KOPT-K1 (cell line): ENCODE measurements at regions not wholly inside any gene's neighbourhood (a gene's known extent, or its start where the extent isn't known, plus 50 kb on each side); places are given as distances from the start of the nearest gene placed in this dataset.

Source experiments
- H3K27ac ChIP-seq: fragments of 200-600 bp; sonication (generic); 2 replicates; pipeline ENCODE4 v1.5.1; 2016; ENCODE audit warnings: antibody characterized with exemption, mild to moderate bottlenecking, low read depth, low read length; ENCODE audit not compliant: poor library complexity, severe bottlenecking
- H3K36me3 ChIP-seq: fragments of 200-600 bp; sonication (generic); 2 replicates; pipeline ENCODE4 v1.5.1; 2017; ENCODE audit warnings: antibody characterized with exemption, mild to moderate bottlenecking, low read length, moderate library complexity; ENCODE audit not compliant: insufficient read depth
- H3K9me3 ChIP-seq: fragments of 200-600 bp; sonication (generic); 2 replicates; pipeline ENCODE4 v1.5.1; 2017; ENCODE audit warnings: antibody characterized with exemption, low read length, mild to moderate bottlenecking; ENCODE audit not compliant: insufficient read depth, poor library complexity, severe bottlenecking

DNA sequence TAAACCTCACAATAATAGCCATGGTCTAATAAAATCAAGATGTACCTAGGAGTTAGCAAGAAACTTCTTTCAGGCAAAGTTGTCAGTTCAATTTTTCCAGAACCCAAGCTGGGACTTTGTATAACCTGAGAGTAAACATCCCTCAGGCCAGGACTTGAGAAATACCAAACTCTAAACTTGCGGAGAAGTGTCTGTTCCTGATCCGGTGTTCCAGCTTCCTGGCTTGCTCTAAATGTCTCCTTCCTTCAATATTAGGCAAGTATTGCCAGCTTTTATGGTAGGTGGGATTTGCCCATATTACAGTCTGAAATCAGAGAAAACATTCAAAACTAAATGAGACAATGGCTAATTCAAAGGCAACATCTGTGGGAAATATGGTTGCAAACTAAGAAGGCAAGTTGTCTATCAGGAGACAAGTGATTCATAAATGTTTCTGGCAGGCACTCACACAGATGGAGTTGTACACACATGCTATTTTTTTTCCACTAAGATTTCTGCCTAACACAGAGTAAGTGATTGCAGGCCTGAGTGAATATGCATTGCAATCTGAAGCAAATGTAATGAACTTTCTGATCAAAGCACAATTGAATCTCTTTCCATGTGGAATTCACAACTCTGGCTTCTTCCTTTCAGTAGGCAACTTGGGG is 88.3 kb upstream of the COL8A1 start:
- Histone ChIP-seq H3K9me3 (no peaks in the 10 kb centered on the region), H3K27ac (no peak overlapping the region), H3K36me3 (no peaks in the 10 kb centered on the region)

DNA sequence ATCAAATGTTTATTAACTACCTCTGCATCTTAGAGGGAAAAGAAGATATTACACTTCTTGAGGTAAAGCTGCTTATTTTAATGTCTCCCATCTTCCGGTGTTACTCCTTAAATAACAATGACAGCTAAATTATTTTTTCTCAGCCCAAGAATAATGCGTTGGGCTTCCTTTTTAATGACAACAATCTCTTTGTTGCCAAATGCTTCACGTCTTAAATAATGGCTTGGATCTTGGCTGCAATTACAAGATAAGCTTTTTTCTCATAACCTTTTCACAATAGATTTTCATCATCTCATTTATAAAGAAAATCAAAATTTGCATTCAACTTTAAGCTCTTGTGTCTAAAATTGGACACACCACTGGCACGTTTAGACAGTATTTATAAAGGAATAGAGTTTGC is 89.2 kb upstream of the COL8A1 start:
- Histone ChIP-seq H3K9me3 (no peaks in the 10 kb centered on the region), H3K36me3 (no peaks in the 10 kb centered on the region), H3K27ac (no peak overlapping the region)

DNA sequence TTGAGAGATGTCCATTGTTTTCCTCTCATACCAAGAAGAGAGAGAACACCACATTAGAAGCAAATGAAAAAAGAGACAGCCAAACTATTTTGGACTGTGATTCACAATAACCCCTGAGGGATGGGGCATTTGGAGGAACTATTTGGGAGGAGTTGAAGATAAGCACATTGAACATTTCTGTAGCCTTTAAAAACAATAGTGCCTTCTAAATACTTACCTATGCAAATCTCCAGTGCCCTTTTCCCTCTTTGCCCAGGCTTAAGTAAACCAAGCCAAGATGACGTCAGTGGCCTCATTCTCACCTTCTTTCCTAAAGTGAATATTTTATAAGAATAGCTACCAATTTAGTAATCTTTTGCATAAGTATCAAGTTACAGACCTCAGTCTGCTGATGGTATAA is 89.7 kb upstream of the COL8A1 start:
- Histone ChIP-seq H3K36me3 (no peaks in the 10 kb centered on the region), H3K27ac (no peak overlapping the region), H3K9me3 (no peaks in the 10 kb centered on the region)

DNA sequence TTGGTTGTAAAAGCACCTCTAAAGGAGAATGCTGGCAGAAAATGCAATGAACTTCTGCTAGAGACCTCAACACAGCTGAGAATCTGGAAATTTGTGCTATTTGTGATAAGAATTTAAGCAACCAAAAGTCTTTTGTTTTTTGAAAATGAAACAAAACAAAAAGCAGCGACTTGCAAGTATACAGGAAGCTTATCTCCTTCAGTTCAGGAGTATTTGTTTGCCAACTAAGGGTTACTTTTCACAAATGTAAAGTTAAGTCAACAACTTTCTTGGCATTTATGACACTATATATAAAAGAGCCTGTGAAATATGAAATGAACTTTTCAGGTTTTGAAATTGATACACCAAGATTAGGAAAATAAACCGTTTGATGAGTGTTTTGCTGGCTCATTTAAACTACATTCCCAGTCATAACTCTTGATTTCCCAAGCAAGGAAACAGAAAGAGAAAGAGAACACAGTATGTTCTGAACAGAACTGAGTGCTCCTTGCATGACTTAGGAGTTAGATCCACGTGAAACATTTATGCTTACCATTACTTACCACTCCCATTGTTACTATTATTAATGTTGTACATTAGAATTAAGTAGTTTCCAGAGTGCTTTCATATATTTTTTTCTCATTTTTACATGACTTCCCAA is 92.3 kb upstream of the COL8A1 start:
- no peaks in the 10 kb centered on the region for H3K9me3 ChIP-seq
- H3K27ac ChIP-seq, result no peak overlapping the region
- no peaks in the 10 kb centered on the region for H3K36me3 ChIP-seq

DNA sequence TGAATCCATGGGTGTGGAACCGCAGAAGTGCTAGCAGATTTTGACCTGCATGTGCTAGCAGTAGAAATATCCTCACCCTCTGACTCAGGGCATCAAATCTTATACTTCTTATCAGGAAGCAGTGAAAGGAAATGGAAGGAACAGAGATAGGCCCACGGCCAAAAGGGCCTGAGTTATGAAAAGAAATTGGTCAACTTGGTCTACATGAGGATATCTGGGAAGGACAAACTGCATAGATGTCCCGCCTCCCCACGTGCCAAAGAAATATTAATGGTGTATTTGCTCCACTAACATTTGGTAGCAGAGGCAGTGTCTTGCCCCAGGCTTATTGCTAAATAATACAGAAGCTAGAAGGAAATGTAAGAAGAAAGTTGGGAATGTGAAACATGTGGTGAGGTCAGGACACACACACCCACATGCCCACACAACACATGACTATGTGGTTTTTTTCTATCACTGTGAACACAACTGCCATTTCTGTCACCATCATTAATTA is 93.6 kb upstream of the COL8A1 start:
- no peaks in the 10 kb centered on the region for H3K36me3 ChIP-seq
- H3K9me3 ChIP-seq, result no peaks in the 10 kb centered on the region
- no peak overlapping the region for H3K27ac ChIP-seq

DNA sequence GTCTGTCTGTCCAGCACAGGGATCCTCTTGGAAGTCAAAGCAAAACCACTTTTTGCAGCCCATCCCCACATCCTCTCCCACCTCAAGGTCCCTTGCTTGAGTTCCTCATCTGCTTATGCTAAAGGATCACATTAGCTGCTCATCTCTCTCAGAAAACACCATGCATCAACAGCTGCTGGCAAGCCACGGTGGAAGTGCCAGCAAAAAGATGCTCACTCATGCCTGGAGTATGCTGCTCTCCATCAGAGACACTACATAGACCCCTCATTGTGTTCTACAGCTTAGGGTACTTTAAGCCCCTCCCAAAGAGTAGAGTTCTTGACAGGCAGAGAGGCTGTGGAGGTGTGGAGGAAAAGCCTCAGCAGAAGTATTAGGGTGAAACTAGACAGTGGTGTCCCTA is 94.6 kb upstream of the COL8A1 start:
- Histone ChIP-seq H3K9me3 (no peaks in the 10 kb centered on the region), H3K27ac (no peak overlapping the region), H3K36me3 (no peaks in the 10 kb centered on the region)

DNA sequence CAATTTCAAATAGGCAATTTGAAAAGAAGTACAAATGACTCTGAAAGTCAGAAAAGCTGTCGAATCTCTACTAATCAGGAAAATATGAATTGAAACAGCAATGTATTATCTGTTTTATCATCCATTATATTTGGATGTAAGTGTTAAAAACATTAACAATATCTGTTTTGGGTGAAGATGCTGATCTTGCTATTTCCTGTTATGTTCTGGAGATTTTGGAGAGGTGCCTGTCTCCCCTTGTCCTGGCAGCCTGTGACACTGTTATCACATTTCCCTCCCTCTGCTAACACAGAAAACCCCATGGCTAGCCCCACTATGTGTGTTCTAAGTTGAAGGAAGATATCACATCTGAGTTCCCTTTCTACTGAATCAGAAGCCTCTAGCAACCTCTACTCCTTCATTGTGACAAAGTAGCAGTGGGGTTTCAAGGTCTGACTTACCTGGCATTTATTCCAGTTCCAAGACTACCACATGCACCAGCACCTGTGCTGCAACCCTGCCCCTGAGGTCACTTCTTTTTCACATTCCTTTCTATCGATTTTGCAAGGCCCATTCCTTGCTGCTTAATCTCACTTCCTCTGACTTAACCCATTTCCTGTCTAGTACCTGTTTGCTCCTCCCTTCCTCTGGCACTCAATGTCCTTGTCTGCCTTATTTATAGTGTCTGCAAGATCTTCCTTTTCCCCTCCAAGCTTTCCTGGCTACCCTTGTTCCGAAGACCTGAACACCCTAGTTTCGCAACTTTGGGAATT is 95.5 kb upstream of the COL8A1 start:
- H3K9me3 ChIP-seq, result no peaks in the 10 kb centered on the region
- no peaks in the 10 kb centered on the region for H3K36me3 ChIP-seq
- H3K27ac ChIP-seq, result no peak overlapping the region

DNA sequence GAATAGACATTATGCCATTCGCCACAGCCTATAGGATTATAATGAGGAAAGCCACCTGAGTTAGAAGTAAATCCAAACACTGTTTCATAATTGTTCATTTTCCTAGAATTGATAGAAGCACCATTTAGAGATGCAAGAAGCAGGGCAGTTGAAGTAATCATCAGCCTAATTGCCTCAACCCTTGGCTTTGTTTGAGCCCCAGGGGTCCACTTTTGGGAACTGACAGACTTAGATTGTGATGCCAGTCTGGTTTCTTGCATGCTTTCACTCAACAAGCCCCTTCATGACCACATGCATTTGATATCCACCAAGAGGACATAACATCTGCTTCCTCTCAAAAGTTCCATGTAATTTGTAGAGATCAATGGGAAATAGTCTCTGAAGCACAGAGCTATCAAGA is 97.2 kb upstream of the COL8A1 start:
- no peak overlapping the region for H3K27ac ChIP-seq
- no peaks in the 10 kb centered on the region for H3K9me3 ChIP-seq
- H3K36me3 ChIP-seq, result no peaks in the 10 kb centered on the region

DNA sequence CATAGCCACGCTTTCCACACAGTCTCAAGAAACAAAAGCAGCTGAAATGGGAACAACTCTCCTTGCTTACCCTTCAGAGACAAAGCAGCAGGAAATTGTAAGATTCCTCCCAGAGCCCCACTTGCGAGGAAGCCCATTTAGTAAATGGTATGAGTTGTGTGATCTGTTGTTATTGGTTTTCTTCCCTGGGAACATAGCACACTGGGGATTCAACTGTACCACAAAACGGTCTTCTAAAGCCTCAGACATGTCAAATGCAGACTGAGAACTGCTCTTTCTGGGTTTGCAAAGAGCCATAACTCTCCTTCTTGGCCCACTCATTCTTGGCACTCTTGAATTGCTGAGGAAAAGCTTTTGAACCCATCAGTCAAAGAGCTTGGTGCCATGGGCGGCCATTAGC is 101.0 kb upstream of the COL8A1 start:
- H3K27ac ChIP-seq, result no peak overlapping the region
- H3K9me3 ChIP-seq, result no peaks in the 10 kb centered on the region
- H3K36me3 ChIP-seq, result no peaks in the 10 kb centered on the region

DNA sequence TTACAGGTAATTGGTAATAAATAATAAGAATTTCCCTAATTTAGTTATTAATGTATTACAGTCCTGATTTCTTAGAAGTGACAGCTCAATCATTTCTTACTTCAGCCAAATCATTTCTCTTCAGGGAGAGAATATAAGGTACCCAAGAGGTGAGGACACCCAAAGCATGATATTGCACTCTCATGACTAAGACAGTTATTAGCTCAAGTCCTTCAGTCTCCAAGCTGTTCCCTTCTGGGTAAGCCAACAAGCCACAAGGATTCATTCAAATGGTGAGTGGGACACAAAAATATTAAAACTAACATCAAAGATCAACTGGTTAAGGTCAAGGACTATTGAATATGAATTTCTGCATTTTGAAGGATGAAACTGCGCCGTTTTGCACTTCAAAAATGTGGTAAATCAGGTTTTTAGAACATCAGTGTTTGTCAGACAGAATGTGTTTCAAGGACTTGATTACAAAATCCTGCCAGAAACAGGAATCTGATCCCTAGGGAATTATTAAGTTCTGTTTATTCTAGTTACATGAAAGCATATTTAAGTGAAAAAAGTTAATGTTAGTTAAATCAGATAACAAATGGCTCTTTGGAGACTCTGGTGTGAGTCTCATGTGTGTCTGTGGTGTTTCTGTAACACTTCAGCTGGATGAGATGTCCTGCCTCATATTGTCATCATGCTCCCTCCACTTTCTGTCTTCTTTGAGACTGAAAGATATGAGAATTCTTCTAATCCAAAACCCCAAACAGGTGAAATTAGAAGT is 101.7 kb upstream of the COL8A1 start:
- Histone ChIP-seq H3K27ac (no peak overlapping the region), H3K9me3 (no peaks in the 10 kb centered on the region), H3K36me3 (no peaks in the 10 kb centered on the region)

DNA sequence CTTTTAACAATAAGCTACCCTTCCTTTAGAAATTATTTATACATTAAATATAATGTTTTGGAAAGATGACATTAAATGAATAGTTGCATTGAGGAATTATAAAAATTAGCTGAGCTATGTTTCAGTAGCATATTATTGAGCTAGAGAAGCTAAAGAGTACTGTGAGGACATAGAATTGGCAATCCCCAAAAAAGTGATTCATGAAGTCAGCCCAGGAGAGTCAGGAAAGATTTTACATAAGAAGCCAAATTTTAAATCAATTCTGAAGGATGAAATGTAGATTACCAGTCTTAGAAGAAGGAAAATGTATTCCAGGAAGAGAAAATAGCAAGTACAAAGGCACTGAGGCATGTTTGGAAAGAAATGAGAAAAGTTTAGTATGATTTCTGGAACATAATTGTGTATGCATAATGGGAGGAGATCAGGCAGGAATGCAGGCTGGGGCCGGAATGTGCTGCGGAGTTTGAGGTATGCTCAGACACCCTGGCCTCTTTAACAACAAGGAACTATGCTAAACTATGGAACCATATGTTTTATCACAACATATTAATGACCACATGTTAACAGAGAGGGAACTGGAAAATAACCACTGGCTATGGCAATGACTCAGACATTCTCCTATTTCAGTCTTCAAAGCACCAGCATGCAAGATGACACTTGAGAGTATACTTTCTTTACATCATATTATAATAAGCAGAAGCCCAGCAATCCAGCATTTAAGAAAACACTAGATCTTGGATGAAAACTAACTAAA is 103.3 kb upstream of the COL8A1 start:
- Histone ChIP-seq H3K9me3 (no peaks in the 10 kb centered on the region), H3K27ac (no peak overlapping the region), H3K36me3 (no peaks in the 10 kb centered on the region)

DNA sequence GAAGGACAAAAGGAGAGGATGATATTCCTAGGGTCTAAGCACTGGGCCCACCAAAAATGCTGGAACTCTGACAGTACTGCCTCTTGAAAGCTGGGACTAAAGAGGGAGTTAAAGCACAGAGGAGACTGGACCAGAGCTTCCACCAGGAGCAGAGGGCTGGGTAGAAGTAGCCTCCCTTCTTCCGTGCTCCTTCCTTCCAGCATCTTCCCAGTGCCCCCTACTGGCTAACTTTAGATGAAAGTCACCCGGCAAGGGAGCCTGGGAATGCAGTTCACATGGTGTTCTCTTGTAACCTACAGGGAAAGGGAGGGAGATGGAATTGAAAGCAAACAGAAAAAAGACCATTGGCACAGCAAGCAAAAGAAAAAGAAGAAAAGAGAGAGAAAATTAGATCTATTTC is 106.1 kb upstream of the COL8A1 start:
- Histone ChIP-seq H3K36me3 (no peaks in the 10 kb centered on the region), H3K9me3 (no peaks in the 10 kb centered on the region), H3K27ac (no peak overlapping the region)

DNA sequence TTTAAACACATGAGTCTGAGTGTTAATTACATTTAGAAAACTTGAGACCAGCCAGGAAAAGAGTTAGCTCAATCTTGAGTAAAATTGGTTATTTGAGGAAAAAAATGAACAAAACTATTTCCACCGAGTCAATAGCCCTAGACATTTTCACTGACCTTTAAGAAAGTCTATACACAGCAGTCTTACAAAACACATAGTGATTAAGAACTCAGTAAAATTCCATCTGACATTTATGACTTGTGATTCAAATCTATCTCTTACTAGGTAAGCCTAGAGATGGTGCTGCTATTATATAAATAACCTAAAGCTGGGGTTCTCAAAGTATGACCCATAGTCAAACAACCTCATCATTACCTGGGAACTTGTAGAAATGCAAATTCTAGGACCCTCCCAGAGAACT is 109.1 kb upstream of the COL8A1 start:
- H3K9me3 ChIP-seq, result no peaks in the 10 kb centered on the region
- no peaks in the 10 kb centered on the region for H3K36me3 ChIP-seq
- no peak overlapping the region for H3K27ac ChIP-seq

DNA sequence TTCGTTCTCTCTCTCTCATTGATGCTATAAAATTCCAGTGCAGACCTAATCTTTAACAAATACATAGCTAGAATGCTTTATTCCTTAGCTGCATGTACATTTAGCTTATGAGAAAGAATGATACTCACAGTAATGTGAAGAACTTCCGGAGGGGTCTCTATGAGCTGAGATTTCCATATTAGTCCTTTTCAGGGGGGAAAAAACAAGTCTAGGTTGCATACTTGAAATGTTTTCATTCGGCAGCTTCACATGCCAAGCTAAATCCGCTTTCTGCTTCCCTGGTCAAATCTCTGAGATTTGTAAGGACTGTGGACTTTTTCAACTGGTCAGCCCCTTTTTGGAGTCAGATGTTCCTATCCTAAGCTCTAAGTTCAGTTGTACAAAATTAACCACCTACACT is 111.5 kb upstream of the COL8A1 start:
- Histone ChIP-seq H3K36me3 (no peaks in the 10 kb centered on the region), H3K9me3 (no peaks in the 10 kb centered on the region), H3K27ac (no peak overlapping the region)
